ENCODE measurements at regions not wholly inside any gene's neighbourhood (a gene's known extent, or its start where the extent isn't known, plus 50 kb on each side); places are given as distances from the start of the nearest gene placed in this dataset.

DNA sequence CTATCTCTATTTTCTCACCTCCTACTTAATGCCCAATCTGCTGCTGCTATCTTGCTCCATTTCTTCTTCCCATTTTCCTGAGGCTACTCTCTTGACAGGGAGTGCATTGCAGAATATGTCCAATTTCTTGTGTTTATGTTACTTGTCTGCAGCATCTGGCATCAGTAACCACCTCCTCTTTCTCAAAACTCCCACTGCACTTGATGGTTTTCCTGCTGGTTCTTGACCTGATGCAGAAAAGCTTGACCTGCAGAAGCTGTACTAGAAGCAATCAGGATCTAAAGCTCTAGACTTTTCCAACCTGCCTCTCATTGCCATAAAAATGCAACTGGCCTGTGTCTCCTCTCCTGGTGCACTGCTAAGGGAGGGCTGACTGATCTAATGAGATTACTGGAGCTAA, 287.8 kb downstream of the ZEB1 start:
- TF ChIP-seq, protein P1, sequence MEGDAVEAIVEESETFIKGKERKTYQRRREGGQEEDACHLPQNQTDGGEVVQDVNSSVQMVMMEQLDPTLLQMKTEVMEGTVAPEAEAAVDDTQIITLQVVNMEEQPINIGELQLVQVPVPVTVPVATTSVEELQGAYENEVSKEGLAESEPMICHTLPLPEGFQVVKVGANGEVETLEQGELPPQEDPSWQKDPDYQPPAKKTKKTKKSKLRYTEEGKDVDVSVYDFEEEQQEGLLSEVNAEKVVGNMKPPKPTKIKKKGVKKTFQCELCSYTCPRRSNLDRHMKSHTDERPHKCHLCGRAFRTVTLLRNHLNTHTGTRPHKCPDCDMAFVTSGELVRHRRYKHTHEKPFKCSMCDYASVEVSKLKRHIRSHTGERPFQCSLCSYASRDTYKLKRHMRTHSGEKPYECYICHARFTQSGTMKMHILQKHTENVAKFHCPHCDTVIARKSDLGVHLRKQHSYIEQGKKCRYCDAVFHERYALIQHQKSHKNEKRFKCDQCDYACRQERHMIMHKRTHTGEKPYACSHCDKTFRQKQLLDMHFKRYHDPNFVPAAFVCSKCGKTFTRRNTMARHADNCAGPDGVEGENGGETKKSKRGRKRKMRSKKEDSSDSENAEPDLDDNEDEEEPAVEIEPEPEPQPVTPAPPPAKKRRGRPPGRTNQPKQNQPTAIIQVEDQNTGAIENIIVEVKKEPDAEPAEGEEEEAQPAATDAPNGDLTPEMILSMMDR (IDR thresholded peaks at IDR 0.05) = no peak
- no peak for TF ChIP-seq ZFX (IDR thresholded peaks at IDR 0.05; ENCODE audit: borderline replicate concordance)
